ENCODE measurements at regions not wholly inside any gene's neighbourhood (a gene's known extent, or its start where the extent isn't known, plus 50 kb on each side); places are given as distances from the start of the nearest gene placed in this dataset.
A peak's percentile ranks its signal among the peaks of the same experiment; 100 is the strongest.
"Not testable (repeated sequence)": the region's sequence is repeated elsewhere in the genome, so short reads cannot be mapped to it uniquely, and the experiment has no call there.

DNA sequence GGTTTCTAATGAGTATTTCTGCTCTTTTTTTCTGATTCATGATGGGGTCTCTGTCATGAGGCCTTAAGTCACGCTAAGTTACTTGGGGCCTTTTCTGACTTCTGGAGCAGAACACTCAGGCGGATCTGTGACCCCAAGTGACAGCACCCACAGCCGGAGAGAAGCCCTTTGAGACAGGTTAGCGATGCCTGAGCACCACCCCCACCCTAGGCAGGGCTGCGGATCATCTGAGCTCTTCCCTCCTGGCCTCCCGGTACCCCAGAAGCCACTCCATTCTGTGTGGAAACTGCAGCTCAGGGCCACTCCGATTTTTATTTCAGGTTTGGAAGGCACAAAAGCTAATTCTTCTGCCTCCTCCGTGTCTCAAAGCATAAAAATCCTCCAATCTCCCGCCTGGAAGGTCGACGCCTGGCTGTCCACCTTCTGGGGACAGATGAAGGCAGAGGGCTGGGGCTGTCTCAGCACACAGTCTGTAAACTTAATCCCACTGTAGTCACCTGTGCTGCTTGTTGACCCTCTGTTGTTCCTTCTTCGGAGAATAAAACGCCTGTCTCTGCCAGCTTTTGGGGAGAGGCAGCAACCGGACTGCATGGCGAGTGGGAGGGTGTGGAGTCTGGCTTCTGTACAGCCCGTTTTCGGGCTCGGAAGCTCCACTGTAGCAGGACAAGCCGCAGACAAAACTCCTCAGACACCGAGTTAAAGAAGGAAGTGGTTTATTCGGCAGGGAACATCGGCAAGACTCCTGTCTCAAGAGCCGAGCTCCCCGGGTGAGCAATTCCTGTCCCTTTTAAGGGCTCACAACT, 88.8 kb downstream of the SPRY4 start:
- peaks cover 9% of the 10 kb centered on the region for H3K4me1 Mint-ChIP-seq
- no peaks in the 10 kb centered on the region for H3K9me3 Mint-ChIP-seq
- TF ChIP-seq, protein P1, sequence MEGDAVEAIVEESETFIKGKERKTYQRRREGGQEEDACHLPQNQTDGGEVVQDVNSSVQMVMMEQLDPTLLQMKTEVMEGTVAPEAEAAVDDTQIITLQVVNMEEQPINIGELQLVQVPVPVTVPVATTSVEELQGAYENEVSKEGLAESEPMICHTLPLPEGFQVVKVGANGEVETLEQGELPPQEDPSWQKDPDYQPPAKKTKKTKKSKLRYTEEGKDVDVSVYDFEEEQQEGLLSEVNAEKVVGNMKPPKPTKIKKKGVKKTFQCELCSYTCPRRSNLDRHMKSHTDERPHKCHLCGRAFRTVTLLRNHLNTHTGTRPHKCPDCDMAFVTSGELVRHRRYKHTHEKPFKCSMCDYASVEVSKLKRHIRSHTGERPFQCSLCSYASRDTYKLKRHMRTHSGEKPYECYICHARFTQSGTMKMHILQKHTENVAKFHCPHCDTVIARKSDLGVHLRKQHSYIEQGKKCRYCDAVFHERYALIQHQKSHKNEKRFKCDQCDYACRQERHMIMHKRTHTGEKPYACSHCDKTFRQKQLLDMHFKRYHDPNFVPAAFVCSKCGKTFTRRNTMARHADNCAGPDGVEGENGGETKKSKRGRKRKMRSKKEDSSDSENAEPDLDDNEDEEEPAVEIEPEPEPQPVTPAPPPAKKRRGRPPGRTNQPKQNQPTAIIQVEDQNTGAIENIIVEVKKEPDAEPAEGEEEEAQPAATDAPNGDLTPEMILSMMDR (IDR thresholded peaks at IDR 0.05; ENCODE audit: unreplicated experiment in 3 of 3): no peak
- H3K4me3 Mint-ChIP-seq: no peak overlapping the region
- H3K27me3 Mint-ChIP-seq (ENCODE audit: low read depth): peaks cover 25% of the 10 kb centered on the region
- H3K27ac Mint-ChIP-seq: peak overlapping the region in 1 of 3 experiments; percentile 20
- no peaks in the 10 kb centered on the region for H3K36me3 Mint-ChIP-seq (ENCODE audit: low read depth)

DNA sequence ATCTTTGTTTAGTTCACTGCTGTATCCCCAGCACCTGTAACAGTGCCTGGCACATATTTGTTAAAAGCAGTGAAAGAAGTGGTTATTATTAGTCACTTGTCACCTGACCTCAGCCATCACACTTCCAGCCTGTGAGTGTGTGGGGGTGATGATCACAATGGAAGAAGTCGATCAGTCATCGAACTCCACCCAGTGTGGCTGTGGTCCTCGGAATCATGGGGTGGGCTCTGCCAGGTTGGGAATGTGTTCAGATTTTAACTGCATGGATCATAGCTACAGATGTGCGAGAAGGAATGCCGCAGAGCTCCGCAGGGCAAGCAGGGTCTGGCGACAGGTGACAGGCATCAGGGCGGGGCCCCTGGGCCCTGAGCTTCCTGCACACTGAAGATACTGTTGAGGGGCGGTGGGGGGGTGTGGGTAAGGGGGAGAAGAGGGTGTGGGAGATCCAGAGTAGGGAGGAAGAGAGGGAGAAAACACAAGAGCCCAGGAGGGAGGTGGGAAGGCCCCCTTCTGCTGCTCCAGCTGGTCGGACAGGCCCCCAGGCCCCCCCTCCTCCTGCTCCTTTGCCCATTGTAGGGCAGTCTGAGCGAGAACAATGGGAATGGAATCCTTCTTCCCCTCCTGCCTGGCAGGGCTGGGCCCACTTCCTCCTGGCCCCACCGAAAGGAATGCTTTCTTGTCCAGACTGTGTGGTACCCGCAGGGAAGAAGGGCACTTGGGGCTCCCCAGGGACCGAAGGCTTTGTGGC, 89.6 kb downstream of the SPRY4 start:
- peaks cover 25% of the 10 kb centered on the region for H3K27me3 Mint-ChIP-seq (ENCODE audit: low read depth)
- TF ChIP-seq, protein P1 (IDR thresholded peaks at IDR 0.05; ENCODE audit: unreplicated experiment in 3 of 3): no peak
- no peaks in the 10 kb centered on the region for H3K9me3 Mint-ChIP-seq
- H3K36me3 Mint-ChIP-seq (ENCODE audit: low read depth): no peaks in the 10 kb centered on the region
- H3K4me1 Mint-ChIP-seq: peaks cover 9% of the 10 kb centered on the region
- no peak overlapping the region for H3K27ac Mint-ChIP-seq
- no peak overlapping the region for H3K4me3 Mint-ChIP-seq

GRCh38 chr5:142233083-142234032, 91.5 kb downstream of the SPRY4 start:
- H3K27me3 Mint-ChIP-seq (ENCODE audit: low read depth): peaks cover 25% of the 10 kb centered on the region
- H3K27ac Mint-ChIP-seq: no peak overlapping the region
- peaks cover 2% of the 10 kb centered on the region for H3K9me3 Mint-ChIP-seq
- H3K4me1 Mint-ChIP-seq: peaks cover 9% of the 10 kb centered on the region
- no peaks in the 10 kb centered on the region for H3K36me3 Mint-ChIP-seq (ENCODE audit: low read depth)
- no peak overlapping the region for H3K4me3 Mint-ChIP-seq
- TF ChIP-seq, protein P1 (IDR thresholded peaks at IDR 0.05; ENCODE audit: unreplicated experiment in 3 of 3): no peak

DNA sequence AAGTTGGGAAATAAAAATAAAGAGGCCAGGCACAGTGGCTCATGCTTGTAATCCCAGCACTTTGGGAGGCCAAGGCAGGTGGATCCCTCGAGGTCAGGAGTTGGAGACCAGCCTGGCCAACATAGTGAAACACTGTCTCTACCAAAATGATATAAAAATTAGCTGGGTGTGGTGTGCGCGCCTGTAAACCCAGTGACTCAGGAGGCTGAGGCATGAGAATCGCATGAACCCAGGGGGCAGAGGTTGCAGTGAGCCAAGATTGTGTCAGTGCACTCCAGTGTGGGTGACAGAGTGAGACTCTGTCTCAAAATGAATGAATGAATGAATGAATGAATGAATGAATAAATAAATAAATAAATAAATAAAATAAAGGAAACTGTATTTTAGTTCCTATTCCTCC, 93.9 kb downstream of the SPRY4 start:
- H3K27me3 Mint-ChIP-seq (ENCODE audit: low read depth): peaks cover 14% of the 10 kb centered on the region
- H3K4me1 Mint-ChIP-seq; H3K9me3 Mint-ChIP-seq; H3K36me3 Mint-ChIP-seq (ENCODE audit: low read depth); H3K4me3 Mint-ChIP-seq; H3K27ac Mint-ChIP-seq: not testable (repeated sequence)

- no peak overlapping the region for H3K27ac Mint-ChIP-seq
- H3K4me1 Mint-ChIP-seq: peaks cover 10% of the 10 kb centered on the region
- H3K36me3 Mint-ChIP-seq (ENCODE audit: low read depth): no peaks in the 10 kb centered on the region
- no peak overlapping the region for H3K4me3 Mint-ChIP-seq
- TF ChIP-seq, protein P1 (IDR thresholded peaks at IDR 0.05; ENCODE audit: unreplicated experiment in 3 of 3): no peak
- peaks cover 2% of the 10 kb centered on the region for H3K9me3 Mint-ChIP-seq
- peaks cover 14% of the 10 kb centered on the region for H3K27me3 Mint-ChIP-seq (ENCODE audit: low read depth)
Observed at GRCh38 chr5:142225141-142225540, 99.7 kb downstream of the SPRY4 start.

Data from nephron (organoid).